ENCODE measurements at regions not wholly inside any gene's neighbourhood (a gene's known extent, or its start where the extent isn't known, plus 50 kb on each side); places are given as distances from the start of the nearest gene placed in this dataset.
"Not testable (repeated sequence)": the region's sequence is repeated elsewhere in the genome, so short reads cannot be mapped to it uniquely, and the experiment has no call there.

DNA sequence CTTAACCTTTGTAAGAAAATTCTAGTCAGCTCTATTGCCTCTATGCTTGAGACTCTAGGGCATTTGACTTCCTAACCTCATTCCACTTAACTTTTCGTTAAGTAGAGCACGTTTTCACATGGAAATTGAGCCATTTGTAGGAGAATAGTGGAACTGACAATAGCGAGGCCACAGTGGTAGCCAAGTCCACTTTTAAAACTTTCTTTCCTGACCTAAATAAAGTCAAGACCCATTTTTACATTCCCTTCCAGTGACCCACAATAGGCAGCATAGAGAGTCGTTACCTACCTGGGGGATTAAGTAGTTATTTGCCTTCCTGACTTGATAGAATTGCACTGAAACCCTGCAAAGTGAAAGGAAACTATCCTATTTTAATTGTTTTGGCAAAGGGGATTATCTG is 386.0 kb upstream of the NECTIN3 start:
- DNase-seq (ENCODE audit: low read depth): no peak

DNA sequence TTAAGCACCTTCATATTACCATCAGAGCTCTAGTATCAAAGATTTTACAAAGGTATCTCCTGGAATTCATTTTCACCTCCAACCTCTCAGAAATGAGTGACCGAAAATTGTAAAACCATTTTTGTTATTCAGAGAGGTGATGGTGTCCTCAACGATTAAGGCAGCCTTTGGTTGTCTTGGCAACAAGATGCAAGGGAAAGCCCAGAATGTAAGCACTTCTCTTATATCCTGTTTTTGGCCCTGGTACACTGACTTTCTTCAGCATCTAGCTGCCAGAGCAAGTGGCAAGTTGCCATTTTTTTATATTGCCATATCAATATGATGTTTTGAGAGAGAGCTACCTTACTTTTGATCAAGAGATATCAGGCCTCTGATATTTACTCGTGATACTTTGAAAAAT is 384.9 kb upstream of the NECTIN3 start:
- peak; percentile 35 for DNase-seq (ENCODE audit: low read depth)

DNA sequence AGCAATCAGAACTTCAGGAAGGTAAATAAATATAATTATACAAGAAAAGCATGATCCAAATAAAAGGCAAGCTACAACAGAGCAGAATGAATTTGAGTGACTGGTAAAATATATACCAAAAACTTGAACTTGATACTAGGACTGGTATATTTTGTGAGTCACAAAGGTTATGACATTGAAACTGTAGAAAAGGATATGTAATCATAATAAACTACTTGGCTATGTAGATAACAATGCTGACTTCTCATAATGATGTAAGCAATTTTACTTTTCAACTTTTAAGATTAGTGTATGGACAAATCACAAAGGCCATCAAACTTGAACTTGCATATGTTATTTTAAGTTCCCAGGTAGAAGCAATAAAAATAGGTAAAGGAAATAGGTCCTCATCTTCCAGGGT is 384.5 kb upstream of the NECTIN3 start:
- DNase-seq (ENCODE audit: low read depth): peak; percentile 50

DNA sequence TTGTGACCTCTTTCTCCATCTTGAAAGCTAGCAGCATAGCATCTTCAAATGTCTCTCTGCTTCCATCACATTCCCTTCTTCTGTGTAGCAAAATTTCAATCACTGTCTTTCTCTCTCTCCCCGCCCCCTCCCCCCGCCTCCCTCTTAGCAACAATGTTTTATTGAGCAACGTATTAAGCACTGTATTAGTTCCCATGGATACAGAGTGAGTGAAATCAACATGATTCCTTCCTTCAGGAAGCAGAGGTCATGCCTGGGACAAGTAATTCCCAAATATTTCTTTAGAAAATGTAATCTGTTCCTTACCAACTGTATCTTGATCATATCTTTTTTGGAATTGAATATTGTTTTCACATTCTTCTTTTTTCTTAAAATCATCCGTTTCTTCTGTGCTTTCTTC is 373.7 kb upstream of the NECTIN3 start:
- DNase-seq (ENCODE audit: low read depth): peak; percentile 49

GRCh38 chr3:110704332-110704731 is 367.3 kb upstream of the NECTIN3 start:
- not testable (repeated sequence) for DNase-seq (ENCODE audit: low read depth)

- DNase-seq (ENCODE audit: low read depth): no peak
These were observed 363.5 kb upstream of the NECTIN3 start for GRCh38 chr3:110708156-110708555.

- no peak for DNase-seq (ENCODE audit: low read depth)
These were observed 361.5 kb upstream of the NECTIN3 start for GRCh38 chr3:110710156-110710555.

DNA sequence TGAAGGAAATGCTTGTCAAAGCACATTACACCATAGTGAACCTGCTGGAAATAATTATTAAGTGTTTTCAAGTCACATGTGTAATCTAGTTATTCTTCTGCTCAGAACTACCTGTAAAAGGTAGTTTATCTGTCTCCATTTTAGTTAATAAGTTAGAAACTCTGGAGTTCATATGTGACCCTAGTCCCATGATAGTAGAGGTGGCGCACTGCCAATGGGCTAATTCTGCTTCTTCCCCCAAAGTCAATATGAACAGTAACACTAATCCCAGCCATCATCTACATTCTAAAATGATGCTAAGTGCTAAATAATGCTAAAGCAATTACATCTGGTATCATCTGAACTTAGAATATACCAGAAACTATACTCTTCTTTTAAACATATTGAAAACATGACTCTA is 361.0 kb upstream of the NECTIN3 start:
- no peak for DNase-seq (ENCODE audit: low read depth)

- no peak for DNase-seq (ENCODE audit: low read depth)
These were observed 360.3 kb upstream of the NECTIN3 start for GRCh38 chr3:110711130-110711832.

DNA sequence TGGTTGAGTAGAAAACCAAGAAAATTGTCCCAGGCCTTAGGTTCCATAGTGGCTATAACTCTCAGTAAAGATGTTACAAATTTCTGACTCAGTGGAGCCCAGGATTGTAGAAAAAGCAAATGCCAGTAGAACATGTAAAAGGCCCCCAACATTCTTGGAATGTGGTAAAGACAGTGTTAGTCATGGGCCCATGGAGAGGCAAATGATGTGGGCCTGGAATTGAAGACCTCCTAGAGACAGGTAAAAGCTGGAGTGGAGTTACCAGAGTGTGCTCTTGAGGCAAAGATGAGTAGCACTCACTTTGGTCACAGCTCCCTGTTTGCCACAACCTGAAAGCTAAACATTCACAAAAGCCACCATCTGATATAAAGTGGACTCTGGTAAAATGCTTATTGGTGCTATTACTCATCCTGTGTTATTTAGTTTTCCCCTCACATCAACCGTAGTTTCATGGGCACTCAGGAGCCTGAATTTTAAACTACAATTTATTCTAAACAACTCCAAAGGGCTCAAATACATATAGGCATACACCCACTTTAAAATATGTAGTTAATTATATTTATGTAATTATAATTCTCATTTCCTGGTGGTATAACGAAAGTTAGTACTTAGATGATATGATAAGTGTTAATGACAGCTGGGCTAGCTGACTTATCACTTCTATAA is 359.6 kb upstream of the NECTIN3 start:
- DNase-seq (ENCODE audit: low read depth): peak; percentile 35

GRCh38 chr3:110727056-110727455 is 344.6 kb upstream of the NECTIN3 start:
- no peak for DNase-seq (ENCODE audit: low read depth)

- DNase-seq (ENCODE audit: low read depth): peak; percentile 23
These were observed 340.5 kb upstream of the NECTIN3 start for GRCh38 chr3:110731148-110731547.

- DNase-seq (ENCODE audit: low read depth): no peak
These were observed 339.2 kb upstream of the NECTIN3 start for GRCh38 chr3:110732420-110732819.

- DNase-seq (ENCODE audit: low read depth): no peak
These were observed 338.6 kb upstream of the NECTIN3 start for GRCh38 chr3:110733045-110733444.

- no peak for DNase-seq (ENCODE audit: low read depth)
These were observed 337.1 kb upstream of the NECTIN3 start for GRCh38 chr3:110734524-110734923.

DNA sequence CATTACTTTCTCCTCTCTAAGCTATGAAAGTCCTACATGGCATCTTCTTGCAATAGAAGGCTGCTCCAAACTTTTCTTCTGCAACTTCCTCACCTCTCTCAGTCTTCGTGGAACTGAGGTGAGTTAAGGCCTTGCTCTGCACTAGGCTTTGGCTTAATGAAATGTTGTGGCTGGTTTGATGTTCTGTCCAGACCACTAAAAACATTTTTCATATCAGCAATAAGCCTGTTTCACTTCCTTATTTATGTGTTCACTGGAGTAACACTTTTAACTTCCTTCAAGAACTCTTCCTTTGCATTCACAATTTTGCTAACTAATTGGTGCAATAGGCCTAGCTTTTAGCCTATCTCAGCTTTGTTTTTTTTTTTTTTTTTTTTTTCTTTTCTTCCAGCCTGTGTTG is 335.3 kb upstream of the NECTIN3 start:
- no peak for DNase-seq (ENCODE audit: low read depth)

GRCh38 chr3:110738531-110738930 is 333.1 kb upstream of the NECTIN3 start:
- peak; percentile 56 for DNase-seq (ENCODE audit: low read depth)

- DNase-seq (ENCODE audit: low read depth): no peak
These were observed 329.7 kb upstream of the NECTIN3 start for GRCh38 chr3:110741891-110742290.

DNA sequence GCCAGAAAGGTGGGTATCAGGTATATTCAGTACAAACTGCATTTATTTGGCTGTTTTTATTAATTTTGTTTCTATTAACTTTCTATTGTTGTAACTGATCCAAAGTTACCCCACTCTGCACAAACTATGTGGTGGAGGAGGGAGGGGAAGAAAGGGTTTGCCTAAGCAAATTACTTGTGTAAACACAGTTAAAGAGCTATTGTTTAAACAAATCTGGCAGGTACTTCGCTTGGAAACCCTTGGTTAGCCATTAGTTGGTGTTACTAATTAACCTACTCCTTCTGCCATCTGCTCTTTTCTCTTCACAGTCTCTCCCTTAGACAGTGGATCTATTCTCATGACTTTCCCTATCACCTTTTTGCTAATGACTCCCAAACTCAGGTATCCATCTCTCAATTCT is 328.4 kb upstream of the NECTIN3 start:
- DNase-seq (ENCODE audit: low read depth): no peak

GRCh38 chr3:110743984-110744383 is 327.6 kb upstream of the NECTIN3 start:
- DNase-seq (ENCODE audit: low read depth): no peak

- DNase-seq (ENCODE audit: low read depth): no peak
These were observed 326.9 kb upstream of the NECTIN3 start for GRCh38 chr3:110744723-110745122.

DNA sequence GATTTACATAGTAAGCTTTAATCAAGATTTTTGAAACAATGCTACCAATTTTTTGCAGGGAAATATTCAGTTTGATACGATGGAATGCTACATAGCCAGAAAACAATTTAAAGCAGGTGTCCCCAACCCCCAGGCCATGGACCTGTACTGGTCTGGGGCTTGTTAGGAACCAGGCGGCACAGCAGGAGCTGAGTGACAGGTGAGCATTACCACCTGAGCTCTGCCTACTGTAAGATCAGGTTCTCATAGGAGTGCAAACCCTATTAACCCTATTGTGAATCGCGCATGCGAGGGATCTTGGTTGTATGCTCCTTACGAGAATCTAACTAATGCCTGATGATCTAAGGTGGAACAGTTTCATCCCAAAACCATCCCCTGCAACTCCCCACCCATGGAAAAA is 322.6 kb upstream of the NECTIN3 start:
- no peak for DNase-seq (ENCODE audit: low read depth)

GRCh38 chr3:110750201-110750600 is 321.4 kb upstream of the NECTIN3 start:
- no peak for DNase-seq (ENCODE audit: low read depth)

GRCh38 chr3:110752307-110752706 is 319.3 kb upstream of the NECTIN3 start:
- no peak for DNase-seq (ENCODE audit: low read depth)

Data from iris pigment epithelial cell (primary cell).